Nephron progenitor cell (in vitro differentiated cells): ENCODE measurements at regions not wholly inside any gene's neighbourhood (a gene's known extent, or its start where the extent isn't known, plus 50 kb on each side); places are given as distances from the start of the nearest gene placed in this dataset.

Experiments
- DNase-seq: peaks from one replicate; pipeline ENCODE4 v3.0.0; 2021
- H3K27ac Mint-ChIP-seq: 2 replicates; pipeline ENCODE4 v1.8.0; 2021; ENCODE audit warnings: mild to moderate bottlenecking, moderate library complexity, mixed read lengths
- H3K27me3 Mint-ChIP-seq: 2 replicates; pipeline ENCODE4 v1.8.0; 2021; ENCODE audit warnings: mild to moderate bottlenecking, low read depth, mixed read lengths; ENCODE audit not compliant: poor library complexity
- H3K36me3 Mint-ChIP-seq: 2 replicates; pipeline ENCODE4 v1.8.0; 2021; ENCODE audit warnings: low read depth, mixed read lengths
- H3K4me1 Mint-ChIP-seq: 2 replicates; pipeline ENCODE4 v1.8.0; 2021; ENCODE audit warnings: mixed read lengths
- H3K4me3 Mint-ChIP-seq: 2 replicates; pipeline ENCODE4 v1.8.0; 2021; ENCODE audit warnings: mild to moderate bottlenecking, moderate library complexity, mixed read lengths
- H3K9me3 Mint-ChIP-seq: 2 replicates; pipeline ENCODE4 v1.8.0; 2021; ENCODE audit warnings: mild to moderate bottlenecking, moderate library complexity, mixed read lengths
- TF ChIP-seq, protein P1 (sequence below): fragments of 200-600 bp; sonication (generic); IDR thresholded peaks from 2 replicates; pipeline ENCODE4 v1.5.0; 2021; ENCODE audit warnings: antibody characterized with exemption

DNA sequence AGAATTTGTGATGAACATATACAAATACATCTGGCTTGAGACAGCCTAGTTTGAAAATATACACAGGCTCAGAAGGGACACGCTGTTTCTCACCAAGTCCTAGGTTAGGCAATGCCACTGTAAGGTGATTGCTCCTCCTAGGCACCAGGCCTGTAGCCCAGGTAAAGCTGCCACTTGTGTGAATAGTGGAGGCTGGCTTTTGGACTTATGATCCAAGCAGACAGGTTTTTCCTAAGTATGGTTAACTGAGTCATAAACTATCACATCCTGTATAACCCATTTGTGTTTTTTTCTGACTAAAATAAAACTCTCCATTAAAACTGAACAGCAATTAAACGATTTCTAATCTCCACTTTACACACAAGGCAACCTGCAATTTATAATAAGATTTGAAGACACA, 81.0 kb downstream of the SEMA4F start:
- Mint-ChIP-seq H3K4me3 (no peak overlapping the region), H3K27ac (no peak overlapping the region), H3K4me1 (no peaks in the 10 kb centered on the region), H3K27me3 (peaks cover 9% of the 10 kb centered on the region), H3K9me3 (peaks cover 24% of the 10 kb centered on the region), H3K36me3 (peaks cover 7% of the 10 kb centered on the region)
- no peak for DNase-seq
- TF ChIP-seq, protein P1, sequence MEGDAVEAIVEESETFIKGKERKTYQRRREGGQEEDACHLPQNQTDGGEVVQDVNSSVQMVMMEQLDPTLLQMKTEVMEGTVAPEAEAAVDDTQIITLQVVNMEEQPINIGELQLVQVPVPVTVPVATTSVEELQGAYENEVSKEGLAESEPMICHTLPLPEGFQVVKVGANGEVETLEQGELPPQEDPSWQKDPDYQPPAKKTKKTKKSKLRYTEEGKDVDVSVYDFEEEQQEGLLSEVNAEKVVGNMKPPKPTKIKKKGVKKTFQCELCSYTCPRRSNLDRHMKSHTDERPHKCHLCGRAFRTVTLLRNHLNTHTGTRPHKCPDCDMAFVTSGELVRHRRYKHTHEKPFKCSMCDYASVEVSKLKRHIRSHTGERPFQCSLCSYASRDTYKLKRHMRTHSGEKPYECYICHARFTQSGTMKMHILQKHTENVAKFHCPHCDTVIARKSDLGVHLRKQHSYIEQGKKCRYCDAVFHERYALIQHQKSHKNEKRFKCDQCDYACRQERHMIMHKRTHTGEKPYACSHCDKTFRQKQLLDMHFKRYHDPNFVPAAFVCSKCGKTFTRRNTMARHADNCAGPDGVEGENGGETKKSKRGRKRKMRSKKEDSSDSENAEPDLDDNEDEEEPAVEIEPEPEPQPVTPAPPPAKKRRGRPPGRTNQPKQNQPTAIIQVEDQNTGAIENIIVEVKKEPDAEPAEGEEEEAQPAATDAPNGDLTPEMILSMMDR: no peak

DNA sequence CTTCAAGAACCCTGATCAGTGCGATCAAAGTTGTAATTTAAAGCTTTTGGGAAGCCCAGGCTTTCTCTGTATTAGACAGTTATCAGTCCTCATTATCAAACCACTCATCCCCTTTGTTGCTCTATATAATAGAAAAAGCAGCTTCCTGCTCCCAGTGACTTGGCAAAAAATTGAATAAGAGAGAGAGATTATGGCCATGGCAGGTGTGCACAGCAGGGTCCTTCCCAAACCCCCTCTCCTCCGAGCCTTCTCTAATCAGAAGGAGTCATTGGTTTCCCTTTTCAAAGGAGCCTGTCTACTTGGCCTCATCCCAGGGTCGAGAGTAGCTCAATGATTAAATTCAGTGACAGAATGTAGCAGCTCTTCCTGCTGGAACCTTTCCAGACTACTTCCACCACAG, 81.5 kb downstream of the SEMA4F start:
- Mint-ChIP-seq H3K36me3 (peaks cover 7% of the 10 kb centered on the region), H3K27me3 (peaks cover 8% of the 10 kb centered on the region), H3K4me3 (no peak overlapping the region), H3K27ac (no peak overlapping the region), H3K4me1 (peaks cover 3% of the 10 kb centered on the region), H3K9me3 (peaks cover 18% of the 10 kb centered on the region)
- TF ChIP-seq, protein P1: no peak
- no peak for DNase-seq

DNA sequence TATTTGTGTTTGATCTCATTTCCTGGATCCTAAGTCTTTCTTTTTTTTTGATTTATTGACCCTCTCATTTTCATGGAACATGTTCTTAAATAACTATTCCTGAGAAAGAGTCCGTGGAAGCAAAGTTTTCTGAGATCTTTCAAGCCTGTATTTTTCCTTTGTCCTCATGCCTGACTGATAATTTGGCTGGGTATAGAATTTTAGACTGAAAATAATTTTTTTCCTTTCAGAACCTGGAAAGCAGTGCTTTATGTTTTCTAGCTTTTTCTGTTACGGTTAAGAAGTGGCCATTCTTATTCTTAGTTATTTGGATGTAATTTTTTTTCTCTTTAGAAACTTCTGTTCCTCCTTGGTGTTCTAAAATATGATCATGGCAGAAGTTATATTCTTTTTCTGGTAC, 82.5 kb downstream of the SEMA4F start:
- no peak overlapping the region for H3K27ac Mint-ChIP-seq
- no peak for DNase-seq
- H3K9me3 Mint-ChIP-seq: peaks cover 18% of the 10 kb centered on the region
- no peak overlapping the region for H3K4me3 Mint-ChIP-seq
- peaks cover 7% of the 10 kb centered on the region for H3K36me3 Mint-ChIP-seq
- H3K27me3 Mint-ChIP-seq: peaks cover 12% of the 10 kb centered on the region
- peaks cover 13% of the 10 kb centered on the region for H3K4me1 Mint-ChIP-seq
- TF ChIP-seq, protein P1: no peak

DNA sequence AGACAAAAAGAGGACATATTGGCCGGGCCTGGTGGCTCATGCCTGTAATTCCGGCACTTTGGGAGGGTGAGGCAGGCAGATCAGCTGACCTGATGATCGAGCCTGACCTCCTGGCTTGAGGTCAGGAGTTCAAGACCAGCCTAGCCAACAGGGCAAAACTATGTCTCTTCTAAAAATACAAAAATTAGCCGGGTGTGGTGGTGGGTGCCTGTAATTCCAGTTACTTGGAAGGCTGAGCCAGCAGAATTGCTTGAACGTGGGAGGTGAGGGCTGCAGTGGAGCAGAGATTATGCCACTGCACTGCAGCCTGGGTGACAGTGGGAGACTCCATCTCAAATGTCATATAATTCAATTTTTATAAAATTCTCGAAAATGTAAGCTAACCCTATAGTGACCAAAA, 84.5 kb downstream of the SEMA4F start:
- Mint-ChIP-seq H3K9me3 (peaks cover 18% of the 10 kb centered on the region), H3K4me1 (peaks cover 28% of the 10 kb centered on the region), H3K36me3 (peaks cover 7% of the 10 kb centered on the region), H3K27ac (no peak overlapping the region), H3K27me3 (peaks cover 12% of the 10 kb centered on the region), H3K4me3 (no peak overlapping the region)
- no peak for DNase-seq
- TF ChIP-seq, protein P1: no peak

DNA sequence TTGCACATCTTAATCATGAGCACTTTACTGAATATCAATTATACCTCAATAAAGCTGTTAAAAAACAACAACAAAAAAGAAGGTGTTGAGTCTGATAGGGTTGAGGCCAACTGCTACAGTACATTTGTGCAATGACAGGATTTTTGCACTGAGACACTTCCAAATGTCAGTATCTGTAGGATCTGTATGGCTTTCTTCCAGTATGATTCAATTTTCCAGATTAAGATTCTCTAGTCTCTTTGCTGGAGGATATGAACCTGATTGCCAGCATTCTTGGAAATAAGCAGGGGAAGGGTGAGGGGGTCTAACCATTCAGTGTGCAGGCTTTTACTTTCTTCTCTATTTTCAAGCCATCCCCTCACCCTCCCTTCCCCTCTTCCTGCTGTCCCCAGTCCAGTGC, 85.1 kb downstream of the SEMA4F start:
- Mint-ChIP-seq H3K4me1 (peaks cover 33% of the 10 kb centered on the region), H3K27me3 (peaks cover 12% of the 10 kb centered on the region), H3K27ac (no peak overlapping the region), H3K36me3 (peaks cover 7% of the 10 kb centered on the region), H3K9me3 (peaks cover 18% of the 10 kb centered on the region), H3K4me3 (no peak overlapping the region)
- no peak for DNase-seq
- TF ChIP-seq, protein P1: no peak

DNA sequence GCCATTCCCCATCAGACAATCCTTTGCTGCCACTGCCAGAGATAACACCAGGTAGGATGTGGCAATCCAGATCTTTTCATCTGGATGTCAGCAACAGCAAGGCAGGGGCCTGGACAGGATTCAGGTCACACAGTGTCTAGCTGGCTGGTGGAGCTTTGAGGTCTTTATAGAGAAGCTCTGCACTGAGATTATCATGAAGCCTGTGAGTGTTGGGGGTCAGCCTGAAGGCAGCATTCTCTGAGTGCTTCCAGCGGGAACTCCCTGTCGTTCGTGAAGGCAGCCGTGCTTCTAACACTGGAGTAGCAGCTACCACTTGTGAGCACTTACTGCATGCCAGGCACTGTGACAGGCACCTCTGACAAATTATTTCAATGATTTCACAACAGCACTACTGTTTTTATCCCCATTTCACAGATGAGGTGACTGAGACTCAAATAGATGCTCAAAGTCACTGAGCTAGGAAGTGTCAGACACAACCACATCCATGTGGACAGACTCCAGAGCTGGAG, 85.7 kb downstream of the SEMA4F start:
- Mint-ChIP-seq H3K9me3 (peaks cover 18% of the 10 kb centered on the region), H3K4me1 (peaks cover 37% of the 10 kb centered on the region), H3K36me3 (peaks cover 7% of the 10 kb centered on the region), H3K4me3 (no peak overlapping the region), H3K27ac (no peak overlapping the region), H3K27me3 (peaks cover 19% of the 10 kb centered on the region)
- no peak for DNase-seq
- TF ChIP-seq, protein P1: no peak
